SK-N-MC (cell line): ENCODE measurements at regions not wholly inside any gene's neighbourhood (a gene's known extent, or its start where the extent isn't known, plus 50 kb on each side); places are given as distances from the start of the nearest gene placed in this dataset.

Experiments
- DNase-seq: peaks from one replicate; pipeline ENCODE4 v3.0.0-alpha.2; 2011; ENCODE audit warnings: low read depth, low spot score
- H3K27ac ChIP-seq: fragments of 200-600 bp; sonication (generic); 2 replicates; pipeline ENCODE4 v1.5.1; 2016; ENCODE audit warnings: mixed run types
- H3K36me3 ChIP-seq: fragments of 200-600 bp; sonication (generic); 2 replicates; pipeline ENCODE4 v1.6.1; 2017; ENCODE audit warnings: antibody characterized with exemption, low read length, mixed read lengths; ENCODE audit not compliant: insufficient read depth
- H3K4me3 ChIP-seq: fragments of 200-600 bp; sonication (generic); 2 replicates; pipeline ENCODE4 v1.5.1; 2016
- H3K9ac ChIP-seq: fragments of 200-600 bp; sonication (generic); 2 replicates; pipeline ENCODE4 v1.8.0; 2017; ENCODE audit warnings: mixed run types, mixed read lengths; ENCODE audit not compliant: insufficient read length
- H3K9me3 ChIP-seq: fragments of 200-600 bp; sonication (generic); 2 replicates; pipeline ENCODE4 v1.6.1; 2017; ENCODE audit warnings: low read depth, mild to moderate bottlenecking, antibody characterized with exemption, low read length, moderate library complexity, mixed read lengths
- EZH2 ChIP-seq: fragments of 200-600 bp; sonication (generic); IDR thresholded peaks from one replicate; pipeline ENCODE4 v1.6.1; 2017; ENCODE audit warnings: antibody characterized with exemption
- FOXP2 ChIP-seq: optimal IDR thresholded peaks from 2 replicates; pipeline ENCODE3; 2011; ENCODE audit warnings: mild to moderate bottlenecking, moderate library complexity; ENCODE audit not compliant: insufficient read depth; ENCODE audit errors: extremely low read length, control extremely low read depth
- POLR2AphosphoS5 ChIP-seq: IDR thresholded peaks from 2 replicates; pipeline ENCODE4 v1.6.1; 2012; ENCODE audit warnings: mild to moderate bottlenecking, low read depth, low read length, borderline replicate concordance

DNA sequence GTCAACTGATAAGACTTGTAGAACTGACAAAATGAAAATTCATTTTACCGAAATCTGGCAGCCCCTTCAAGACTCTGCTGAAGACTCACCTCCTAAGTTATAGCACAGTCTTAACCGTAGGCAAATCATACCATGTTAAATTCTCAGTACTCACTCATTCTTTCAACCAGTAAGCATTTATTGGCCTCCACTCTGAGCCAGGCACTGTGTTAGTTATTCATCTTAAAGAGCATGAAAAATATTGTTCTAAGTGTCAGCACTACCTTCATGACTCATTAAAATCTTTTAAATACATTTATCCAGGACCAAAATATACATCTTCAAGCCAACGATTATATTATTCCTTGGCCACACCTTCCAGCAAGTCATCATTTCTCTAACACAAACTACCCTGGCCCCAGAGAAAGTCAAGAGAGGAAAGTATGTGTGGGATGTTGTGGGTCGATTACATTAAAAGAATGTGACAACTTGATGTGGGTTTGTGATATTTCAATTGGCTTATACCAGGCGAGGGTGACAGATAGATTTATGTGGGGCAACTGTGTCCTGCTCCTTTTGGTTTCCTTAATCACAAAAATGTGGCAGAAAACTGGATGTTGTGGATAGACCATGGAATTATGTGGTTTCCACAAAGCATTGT, 55.0 kb downstream of the TMEM30B start:
- TF ChIP-seq FOXP2, result no peak
- no peak for TF ChIP-seq POLR2AphosphoS5
- no peak for TF ChIP-seq EZH2
- H3K27ac ChIP-seq, result no peak overlapping the region
- H3K36me3 ChIP-seq, result no peaks in the 10 kb centered on the region
- H3K9ac ChIP-seq, result no peak overlapping the region
- no peak overlapping the region for H3K4me3 ChIP-seq
- DNase-seq, result no peak
- H3K9me3 ChIP-seq, result no peaks in the 10 kb centered on the region

GRCh38 chr14:61225344-61225743, 55.8 kb downstream of the TMEM30B start:
- H3K36me3 ChIP-seq, result no peaks in the 10 kb centered on the region
- H3K4me3 ChIP-seq, result no peak overlapping the region
- DNase-seq, result no peak
- no peak overlapping the region for H3K27ac ChIP-seq
- TF ChIP-seq EZH2, result no peak
- TF ChIP-seq FOXP2, result no peak
- TF ChIP-seq POLR2AphosphoS5, result no peak
- H3K9ac ChIP-seq, result no peak overlapping the region
- H3K9me3 ChIP-seq, result no peaks in the 10 kb centered on the region

DNA sequence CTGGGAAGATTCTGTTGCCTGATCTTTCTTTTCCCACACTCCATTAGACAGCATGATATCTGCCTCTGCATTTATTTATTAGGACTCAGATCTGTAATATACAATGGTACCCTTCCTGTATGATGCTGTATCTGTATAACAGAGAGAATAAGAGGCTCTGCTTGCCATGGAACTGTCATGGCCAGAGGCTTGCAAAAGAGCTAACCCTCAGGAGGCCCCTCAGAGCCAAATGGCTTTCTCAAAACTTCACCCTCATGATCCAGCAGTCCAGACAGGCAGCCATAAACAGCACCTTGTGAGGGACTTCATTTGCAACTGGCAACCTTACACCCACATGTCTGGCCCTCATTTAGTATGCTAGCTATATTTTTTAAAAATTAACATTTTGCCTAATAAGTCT, 57.6 kb downstream of the TMEM30B start:
- Histone ChIP-seq H3K9me3 (no peaks in the 10 kb centered on the region), H3K4me3 (no peak overlapping the region), H3K36me3 (no peaks in the 10 kb centered on the region), H3K9ac (no peak overlapping the region), H3K27ac (no peak overlapping the region)
- no peak for DNase-seq
- TF ChIP-seq POLR2AphosphoS5 (no peak), FOXP2 (no peak), EZH2 (no peak)

GRCh38 chr14:61222388-61222787, 58.8 kb downstream of the TMEM30B start:
- H3K4me3 ChIP-seq, result peak overlapping the region; percentile 0; the same call in 1 of the 2 replicates
- no peaks in the 10 kb centered on the region for H3K36me3 ChIP-seq
- peak overlapping the region; percentile 13 for H3K9ac ChIP-seq
- no peak for TF ChIP-seq EZH2
- no peak for TF ChIP-seq FOXP2
- TF ChIP-seq POLR2AphosphoS5, result no peak
- 0 out of 2 replicates have a peak overlapping the region, but pooled peaks have one; percentile 1 for H3K27ac ChIP-seq
- no peak for DNase-seq
- no peaks in the 10 kb centered on the region for H3K9me3 ChIP-seq

DNA sequence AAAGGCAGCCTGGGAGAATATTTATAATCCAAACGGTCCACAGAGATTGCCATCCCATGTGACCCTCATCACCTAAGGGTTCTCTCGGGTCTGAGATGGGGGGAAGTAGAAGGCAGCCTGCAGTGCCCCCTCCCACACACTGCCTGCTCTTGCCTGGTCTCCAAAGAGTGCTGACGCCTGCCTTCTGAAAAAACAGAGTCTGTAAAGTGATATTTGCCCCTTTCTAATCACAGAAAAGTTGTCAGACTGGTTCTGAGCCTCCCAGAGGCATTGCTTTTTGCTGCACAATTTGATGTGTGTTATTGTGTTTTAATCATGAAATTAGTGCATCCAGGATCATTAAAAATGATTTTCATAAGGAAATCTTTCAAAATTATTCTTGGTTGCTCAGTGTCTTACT, 59.2 kb downstream of the TMEM30B start:
- Histone ChIP-seq H3K36me3 (no peaks in the 10 kb centered on the region), H3K9me3 (no peaks in the 10 kb centered on the region), H3K9ac (peak overlapping the region; percentile 13), H3K4me3 (no peak overlapping the region; the same call in 1 of the 2 replicates), H3K27ac (no peak overlapping the region)
- DNase-seq, result no peak
- no peak for TF ChIP-seq FOXP2
- no peak for TF ChIP-seq POLR2AphosphoS5
- no peak for TF ChIP-seq EZH2

DNA sequence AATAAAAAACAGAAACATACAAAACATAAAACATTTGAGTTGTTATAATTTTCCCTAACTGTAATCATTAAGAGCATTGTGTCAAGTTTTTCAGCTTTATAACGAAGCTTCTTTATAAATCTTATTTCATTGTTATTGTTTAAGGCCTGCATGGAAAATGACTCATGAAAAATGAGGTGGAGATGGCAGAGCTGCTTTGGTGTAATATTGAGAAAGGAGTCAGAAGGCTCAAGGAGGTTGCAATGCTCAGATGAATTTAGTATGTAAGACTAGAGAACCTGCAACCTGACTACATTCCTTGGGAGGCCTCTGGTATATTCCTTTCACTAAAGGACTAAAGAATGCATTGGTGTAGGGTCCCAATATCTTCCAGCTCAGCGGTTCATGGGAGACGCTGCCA, 61.5 kb downstream of the TMEM30B start:
- H3K9me3 ChIP-seq, result no peaks in the 10 kb centered on the region
- H3K9ac ChIP-seq, result no peak overlapping the region
- peak overlapping the region; percentile 4; the same call in 1 of the 2 replicates for H3K27ac ChIP-seq
- TF ChIP-seq EZH2, result no peak
- no peak for TF ChIP-seq POLR2AphosphoS5
- no peak for TF ChIP-seq FOXP2
- no peak overlapping the region for H3K4me3 ChIP-seq
- DNase-seq, result no peak
- H3K36me3 ChIP-seq, result no peaks in the 10 kb centered on the region

- H3K9ac ChIP-seq, result no peak overlapping the region
- no peaks in the 10 kb centered on the region for H3K36me3 ChIP-seq
- H3K9me3 ChIP-seq, result no peaks in the 10 kb centered on the region
- no peak for DNase-seq
- H3K27ac ChIP-seq, result peak overlapping the region; percentile 4; the same call in 1 of the 2 replicates
- no peak overlapping the region for H3K4me3 ChIP-seq
- TF ChIP-seq FOXP2 (no peak), POLR2AphosphoS5 (no peak), EZH2 (no peak)
Measured at GRCh38 chr14:61219256-61219655, 61.9 kb downstream of the TMEM30B start.

GRCh38 chr14:61218767-61219166, 62.4 kb downstream of the TMEM30B start:
- no peak for TF ChIP-seq EZH2
- H3K27ac ChIP-seq, result no peak overlapping the region; the same call in 1 of the 2 replicates
- peak overlapping the region; percentile 44 for H3K4me3 ChIP-seq
- H3K36me3 ChIP-seq, result no peaks in the 10 kb centered on the region
- H3K9me3 ChIP-seq, result no peaks in the 10 kb centered on the region
- no peak overlapping the region for H3K9ac ChIP-seq
- no peak for DNase-seq

DNA sequence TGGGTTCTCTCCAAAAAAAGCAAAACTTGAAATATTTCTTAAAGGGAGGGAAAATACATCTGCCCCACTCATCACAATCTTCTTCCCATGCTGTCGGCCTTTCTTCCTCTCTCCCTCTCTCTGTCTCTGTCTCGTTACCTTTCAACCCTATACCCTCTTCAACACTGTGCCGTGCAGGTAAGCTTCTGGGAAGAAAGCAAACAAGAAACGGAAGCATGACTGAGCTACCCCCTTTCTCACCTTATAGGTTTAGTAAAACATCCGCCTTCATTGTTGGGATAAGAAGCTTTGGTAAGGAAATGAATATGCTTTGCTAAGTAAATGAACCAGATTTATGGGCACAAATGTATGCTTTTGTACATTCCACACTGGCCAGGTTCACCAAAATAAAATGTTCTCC, 63.0 kb downstream of the TMEM30B start:
- Histone ChIP-seq H3K27ac (peak overlapping the region; percentile 16), H3K9ac (no peak overlapping the region), H3K9me3 (no peaks in the 10 kb centered on the region), H3K36me3 (no peaks in the 10 kb centered on the region), H3K4me3 (peak overlapping the region; percentile 44)
- DNase-seq, result no peak
- no peak for TF ChIP-seq FOXP2
- no peak for TF ChIP-seq POLR2AphosphoS5
